NCI-H524 treated with DMSO at 0.1 percent for 48 hours (cell line): ENCODE measurements at regions not wholly inside any gene's neighbourhood (a gene's known extent, or its start where the extent isn't known, plus 50 kb on each side); places are given as distances from the start of the nearest gene placed in this dataset.

ENCODE experiments used
- DNase-seq: peaks from one replicate; lab custom pipeline; 2025; lab: John Stamatoyannopoulos, UW

DNA sequence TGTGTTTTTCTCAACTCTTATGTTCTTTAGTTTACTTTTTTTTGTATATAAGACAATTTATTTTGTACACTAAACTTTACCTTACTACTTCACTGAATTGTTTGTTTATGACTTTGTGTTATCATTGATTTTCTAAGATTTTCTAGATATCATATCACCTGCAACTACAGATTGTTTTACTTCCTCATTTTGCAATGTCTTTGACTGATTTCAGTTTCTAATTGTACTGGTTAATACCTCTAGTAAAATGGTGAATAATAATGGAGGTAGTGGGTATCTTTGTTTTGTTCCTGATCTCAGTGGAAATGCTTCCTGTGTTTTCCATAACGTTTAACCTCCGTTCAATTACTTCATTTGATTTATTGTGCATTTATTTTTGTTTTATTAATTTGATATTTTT lies 490.2 kb downstream of the TLL1 start:
- no peak for DNase-seq

DNA sequence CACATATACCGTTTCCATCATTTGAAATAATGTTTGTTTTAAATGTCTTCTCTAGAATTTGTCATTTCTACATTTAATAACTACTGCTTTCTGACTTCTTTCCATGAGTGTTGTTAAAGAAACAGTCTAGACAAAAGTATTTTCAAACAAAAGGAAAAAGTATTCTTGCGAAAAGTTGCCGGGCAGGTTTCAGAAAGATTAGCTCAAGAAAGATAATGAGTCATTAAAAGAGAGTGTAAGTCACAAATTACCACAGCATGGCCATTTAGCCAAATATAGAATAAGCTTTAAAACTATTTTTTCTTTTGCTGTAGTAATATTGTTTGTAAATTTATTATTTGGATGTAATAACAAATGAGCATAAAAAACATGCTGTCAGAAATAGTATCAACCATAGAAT lies 493.0 kb downstream of the TLL1 start:
- DNase-seq = no peak

- DNase-seq = no peak
Observed at GRCh38 chr4:166377578-166377977, 504.5 kb downstream of the TLL1 start.

DNA sequence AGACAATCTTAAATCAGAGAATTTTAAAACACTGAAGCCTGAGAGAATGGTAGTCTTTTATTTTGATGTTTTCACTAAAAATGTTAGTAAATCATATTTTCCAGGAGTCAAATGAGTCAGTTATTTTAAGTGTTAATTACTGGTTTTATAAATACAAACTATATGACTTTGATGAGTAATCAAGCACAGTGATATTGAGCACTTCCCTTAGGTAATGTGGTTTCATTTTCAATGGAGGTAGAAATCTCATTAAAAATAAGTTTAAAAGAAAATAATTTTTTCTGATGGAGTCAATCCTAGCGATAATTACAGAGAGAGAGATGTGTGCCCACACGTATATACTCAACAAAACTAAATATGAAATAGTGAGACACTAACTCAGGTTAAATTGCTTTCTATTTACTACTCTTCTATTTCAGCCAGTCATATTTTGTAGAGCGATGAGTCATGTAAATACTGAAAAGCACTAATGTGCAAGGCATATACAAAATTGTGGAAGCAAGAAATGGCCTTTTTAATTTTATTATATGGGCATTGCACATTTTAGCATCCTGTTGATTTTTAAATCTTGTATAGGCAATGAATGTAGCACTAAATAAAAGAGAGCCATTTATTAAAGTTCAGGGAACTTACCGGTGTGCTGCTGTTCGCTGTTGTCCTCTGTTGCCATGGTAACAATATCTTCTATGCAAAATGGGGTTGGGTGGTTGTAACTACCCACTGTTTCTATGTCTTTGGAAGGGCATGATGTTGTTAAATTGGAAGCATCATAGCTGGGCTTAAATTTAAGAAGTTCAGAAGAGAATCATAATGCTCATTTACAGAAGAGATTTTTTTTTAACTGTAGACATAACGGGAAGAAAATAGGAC lies 513.7 kb downstream of the TLL1 start:
- DNase-seq = no peak

DNA sequence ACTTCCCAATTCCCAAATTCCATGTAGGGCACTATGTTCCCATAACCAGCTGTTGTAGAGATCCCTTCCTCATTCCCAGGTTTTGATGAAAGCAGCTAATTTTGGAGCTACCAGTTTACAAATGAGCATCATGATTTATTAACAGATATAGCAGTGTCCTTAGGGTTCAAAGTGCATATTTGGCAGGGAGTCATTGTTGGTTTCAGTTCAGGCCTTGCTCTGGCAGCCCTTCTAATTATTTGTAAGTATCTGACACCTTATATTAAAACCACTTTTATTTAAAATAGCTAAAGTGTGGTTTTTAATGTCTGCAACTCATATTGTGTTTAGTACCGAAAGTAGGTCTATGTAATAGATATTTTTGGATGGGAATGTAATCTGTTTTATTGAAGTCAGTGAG lies 518.5 kb downstream of the TLL1 start:
- no peak for DNase-seq

- no peak for DNase-seq
Observed at GRCh38 chr4:166399021-166399420, 526.0 kb downstream of the TLL1 start.

DNA sequence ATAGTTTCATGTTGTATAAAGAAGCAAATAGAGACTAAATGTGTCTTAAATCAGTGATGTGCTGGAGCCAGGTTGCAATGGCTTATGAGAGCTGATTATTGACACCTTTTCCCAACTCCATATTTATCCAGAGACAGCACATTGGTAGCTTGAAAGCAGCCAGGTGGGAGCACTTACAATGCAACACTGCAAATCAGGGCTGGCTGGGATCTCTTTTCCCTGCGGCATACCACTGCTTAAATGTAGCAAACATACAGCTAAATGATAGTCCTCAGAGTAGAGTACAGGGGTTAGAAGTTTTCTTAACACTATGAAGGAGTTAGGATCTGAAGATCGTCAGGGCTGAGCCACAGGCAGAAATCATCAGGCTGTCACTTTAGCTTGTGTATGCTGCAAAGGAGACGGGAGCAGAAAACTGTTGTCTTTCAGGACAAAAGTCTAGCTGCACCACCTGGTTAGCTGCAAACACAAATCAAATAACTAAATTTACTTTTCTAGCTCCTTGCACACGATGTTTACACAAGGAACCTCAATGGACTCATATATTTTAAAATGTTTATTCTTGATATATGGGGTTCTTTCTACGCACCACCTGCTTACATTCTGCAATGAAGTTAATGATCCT lies 527.3 kb downstream of the TLL1 start:
- DNase-seq = no peak

GRCh38 chr4:166413356-166413755 lies 540.3 kb downstream of the TLL1 start:
- no peak for DNase-seq

GRCh38 chr4:166414431-166414830 lies 541.4 kb downstream of the TLL1 start:
- no peak for DNase-seq

- no peak for DNase-seq
Observed at GRCh38 chr4:166415749-166416148, 542.7 kb downstream of the TLL1 start.

DNA sequence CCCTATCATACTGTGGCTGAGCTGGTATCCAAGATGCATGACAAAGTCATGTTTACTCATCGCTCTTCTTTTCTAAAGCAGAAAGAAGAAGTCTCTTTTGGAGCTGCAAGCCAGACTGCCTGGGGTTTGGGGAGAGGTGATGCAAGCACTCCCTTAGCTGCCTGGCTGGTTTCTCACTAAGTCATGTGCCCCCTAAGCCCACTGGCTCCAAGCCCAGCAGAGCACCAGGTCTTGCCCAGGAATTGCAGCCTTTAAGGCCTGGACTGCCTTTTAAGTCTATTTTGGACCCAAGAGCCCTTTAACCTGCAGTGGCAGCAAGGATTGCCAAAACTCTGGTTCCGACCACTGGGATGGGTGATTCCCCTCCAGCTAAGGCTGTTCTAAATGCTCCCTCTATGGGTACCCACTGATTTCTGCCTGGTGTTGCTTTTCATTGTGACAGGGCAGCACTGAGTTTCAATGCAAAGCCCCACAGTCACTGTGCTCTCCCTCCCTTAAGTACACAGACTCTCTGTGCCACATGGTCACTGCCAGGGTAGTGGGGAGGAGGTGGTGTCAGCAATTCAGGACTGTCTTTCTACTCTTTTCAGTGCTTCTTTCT lies 548.6 kb downstream of the TLL1 start:
- DNase-seq = no peak

- DNase-seq = no peak
Observed at GRCh38 chr4:166422475-166422874, 549.4 kb downstream of the TLL1 start.

DNA sequence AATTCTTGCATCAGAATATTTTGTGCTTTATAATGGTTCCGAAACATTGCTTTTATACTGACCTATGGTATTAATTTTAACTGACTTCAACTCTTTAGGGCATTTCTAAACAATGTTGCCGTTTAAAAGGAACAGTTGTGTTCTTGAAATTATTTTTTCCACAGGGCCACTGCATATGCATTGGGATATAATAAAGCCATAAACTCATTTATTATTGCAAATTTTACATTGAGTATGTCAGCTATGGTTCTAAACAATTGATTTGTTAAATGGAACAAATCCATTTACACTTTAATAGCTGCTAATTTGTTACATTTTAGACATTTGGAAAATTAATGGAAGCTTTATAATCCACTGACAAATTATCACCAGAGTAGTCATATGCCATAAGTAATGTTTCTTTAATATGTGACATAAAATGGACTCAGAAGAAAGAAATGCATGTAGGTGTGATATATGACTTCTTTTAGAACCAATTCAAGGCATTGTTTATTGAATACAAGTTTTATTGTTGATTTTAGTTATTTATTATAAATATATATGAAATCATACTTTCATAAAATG lies 553.3 kb downstream of the TLL1 start:
- no peak for DNase-seq

DNA sequence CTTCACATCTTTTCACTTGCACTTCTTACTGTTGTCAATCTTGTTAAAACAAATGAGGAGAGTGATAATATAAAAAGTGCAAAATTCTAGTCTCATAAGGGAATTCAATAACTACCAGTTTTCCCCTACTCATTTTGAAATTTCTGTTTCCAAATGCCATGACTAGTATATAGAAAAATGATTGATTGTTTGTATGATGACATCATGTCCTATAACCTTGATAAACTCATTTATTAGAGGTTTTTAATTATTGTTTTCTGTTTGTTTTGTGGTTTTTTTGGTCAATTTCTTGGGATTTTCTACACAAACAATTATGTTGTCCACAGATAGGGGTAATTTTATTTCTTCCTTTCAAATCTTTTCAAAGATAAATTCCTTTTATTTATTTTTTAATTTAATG lies 559.1 kb downstream of the TLL1 start:
- no peak for DNase-seq

GRCh38 chr4:166432842-166433241 lies 559.8 kb downstream of the TLL1 start:
- DNase-seq = no peak

DNA sequence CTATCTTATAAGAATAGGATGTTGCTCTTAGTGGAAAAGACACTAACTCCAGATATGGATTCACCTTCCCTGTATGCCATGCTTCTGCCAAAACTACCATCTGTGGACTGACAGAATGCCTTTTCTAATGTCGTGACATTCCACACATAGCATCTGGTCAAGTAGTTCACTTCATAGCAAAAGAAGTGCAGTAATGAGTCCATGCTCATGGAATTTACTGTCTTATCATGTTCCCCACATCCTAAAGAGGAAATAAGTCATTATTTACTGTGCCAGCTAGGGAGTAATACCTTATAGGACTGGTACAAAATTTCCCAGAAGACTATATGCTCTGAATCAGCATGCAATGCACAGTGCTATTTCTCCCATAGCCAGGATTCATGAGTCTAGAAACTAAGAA lies 562.4 kb downstream of the TLL1 start:
- no peak for DNase-seq

DNA sequence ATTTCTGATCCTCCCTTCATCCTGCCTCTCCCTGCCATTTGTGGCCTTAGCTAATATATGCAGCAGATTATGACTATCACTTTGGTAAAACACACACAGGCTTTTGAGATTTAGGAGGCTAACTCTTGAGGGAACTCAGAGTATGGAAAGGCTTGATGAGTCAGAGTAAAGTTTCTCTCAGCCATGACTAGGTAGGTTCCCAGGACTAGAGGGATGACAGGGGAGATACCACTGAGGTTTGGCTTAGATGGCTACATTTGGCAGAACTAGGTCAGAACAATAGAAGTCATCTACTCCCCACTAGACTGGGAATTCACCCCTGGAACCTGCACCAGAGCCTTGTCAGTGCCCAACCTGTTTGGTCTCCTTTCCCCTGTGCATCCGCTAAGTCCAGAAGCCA lies 585.7 kb downstream of the TLL1 start:
- DNase-seq = no peak

- no peak for DNase-seq
Observed at GRCh38 chr4:166459621-166460020, 586.6 kb downstream of the TLL1 start.

DNA sequence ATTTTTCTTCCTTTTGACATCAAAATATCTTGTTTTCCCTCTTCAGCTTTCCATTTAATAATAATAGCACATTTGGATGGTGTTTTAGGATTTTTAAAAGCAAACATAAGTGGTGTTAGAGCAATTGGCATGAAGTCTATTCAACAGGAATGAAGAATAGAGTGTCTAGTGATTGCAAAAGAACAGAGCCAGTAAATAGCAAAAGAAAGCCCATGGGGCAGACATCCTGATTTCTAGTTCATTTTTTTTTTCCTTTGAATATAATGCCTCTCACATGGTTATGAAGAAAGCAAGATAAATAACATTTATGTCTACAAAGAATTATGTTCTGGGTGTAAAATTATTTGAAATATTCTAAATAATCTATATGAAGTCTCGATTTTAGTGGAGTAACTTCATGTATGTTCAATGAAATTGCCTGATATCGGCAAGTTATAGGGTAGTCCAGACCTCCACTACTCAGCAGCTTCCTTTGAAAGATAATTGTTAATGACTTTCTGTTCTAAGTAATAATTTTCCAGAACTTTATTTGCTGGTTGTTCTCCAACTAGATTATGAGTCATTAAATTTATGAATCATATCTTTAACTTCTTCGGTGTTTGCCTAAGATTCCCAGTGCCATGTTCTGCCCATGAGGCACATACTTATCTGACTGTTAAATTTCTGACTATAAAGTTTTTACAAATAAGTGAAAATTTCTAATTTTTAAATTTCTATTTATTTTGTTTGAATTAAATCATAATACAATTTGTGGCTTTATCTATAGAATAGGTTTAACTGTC lies 587.9 kb downstream of the TLL1 start:
- DNase-seq = no peak

DNA sequence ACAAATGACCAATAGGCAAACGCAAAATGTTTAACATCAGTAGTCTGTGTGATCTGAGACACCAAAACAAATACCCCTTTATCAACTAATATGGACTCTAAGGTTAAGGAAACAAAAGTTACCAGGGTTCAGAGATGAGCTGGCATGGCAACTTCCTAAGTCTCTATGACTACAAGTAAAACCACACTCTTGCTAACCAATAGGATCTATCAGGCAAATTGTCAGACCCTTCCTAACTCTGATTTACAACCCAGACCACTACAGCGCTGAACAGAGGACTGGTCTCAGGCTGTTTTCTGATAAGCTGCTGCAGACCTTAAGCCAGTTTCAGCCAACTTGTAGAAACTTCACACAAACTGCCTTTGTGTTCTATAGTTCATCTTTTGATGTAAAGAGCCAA lies 608.0 kb downstream of the TLL1 start:
- no peak for DNase-seq

DNA sequence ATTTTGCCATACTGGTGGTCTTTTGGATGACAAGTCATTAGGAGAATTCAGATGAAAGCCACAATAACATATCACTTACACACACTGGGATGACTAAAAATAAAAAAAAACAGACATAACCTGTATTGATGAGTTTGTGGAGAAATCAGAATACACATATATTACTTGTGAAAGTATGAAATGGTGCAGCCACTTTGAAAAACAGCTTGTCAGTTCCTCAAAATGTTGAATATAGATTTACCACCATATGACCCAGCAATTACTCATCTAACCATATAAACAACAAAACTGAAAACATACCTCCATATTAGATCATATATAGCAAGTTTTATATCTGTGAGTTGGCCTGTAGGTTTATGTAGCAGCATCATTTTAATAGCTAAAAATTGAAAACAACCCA lies 608.7 kb downstream of the TLL1 start:
- DNase-seq = no peak

GRCh38 chr4:166482758-166483157 lies 609.7 kb downstream of the TLL1 start:
- DNase-seq = no peak
